Fibroblast of skin of scalp (primary cell): ENCODE measurements at regions not wholly inside any gene's neighbourhood (a gene's known extent, or its start where the extent isn't known, plus 50 kb on each side); places are given as distances from the start of the nearest gene placed in this dataset.
"Not testable (repeated sequence)": the region's sequence is repeated elsewhere in the genome, so short reads cannot be mapped to it uniquely, and the experiment has no call there.

ENCODE experiments used
- DNase-seq: peaks from one replicate; pipeline ENCODE4 v3.0.0-alpha.2; 2013

DNA sequence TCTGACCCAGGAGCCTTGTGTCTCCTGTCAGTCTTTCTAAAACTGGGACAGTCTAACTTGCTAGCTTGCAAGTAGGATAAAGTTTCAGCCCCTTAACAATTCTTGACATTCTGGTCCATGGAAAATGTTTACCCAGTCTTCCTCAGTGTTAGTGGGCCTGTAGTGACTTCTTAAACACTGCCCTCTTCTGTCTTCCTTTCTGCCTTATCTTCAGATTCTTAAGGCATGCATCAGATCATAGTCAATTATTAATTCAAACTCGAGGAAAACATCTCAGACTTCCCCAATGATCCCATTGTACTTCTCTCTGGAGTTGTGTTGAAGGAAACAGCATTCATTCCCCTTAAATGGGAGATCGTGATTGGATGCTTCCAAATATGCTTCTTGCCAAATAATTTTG is 1199.8 kb downstream of the DTWD2 start:
- no peak for DNase-seq

DNA sequence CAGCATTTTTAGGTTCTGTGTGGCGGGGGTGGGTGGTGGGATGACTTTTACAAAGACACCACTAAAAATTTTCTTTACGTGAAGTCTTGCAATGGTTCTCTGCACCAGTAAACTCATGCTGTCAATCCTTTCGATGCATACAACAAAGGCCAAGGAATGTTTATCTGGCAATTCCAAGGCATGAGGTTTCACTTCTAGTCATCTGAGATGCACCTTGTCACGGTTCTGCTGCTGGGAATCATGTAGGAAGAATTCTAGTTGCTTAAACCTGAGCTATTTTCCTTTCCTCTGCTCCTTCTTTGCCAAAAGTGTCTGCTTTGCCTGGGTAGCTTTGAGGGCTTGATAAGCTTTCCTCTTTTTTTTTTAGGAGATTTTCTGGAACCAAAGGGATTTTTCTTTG is 1204.5 kb upstream of the SEMA6A start:
- DNase-seq = no peak

DNA sequence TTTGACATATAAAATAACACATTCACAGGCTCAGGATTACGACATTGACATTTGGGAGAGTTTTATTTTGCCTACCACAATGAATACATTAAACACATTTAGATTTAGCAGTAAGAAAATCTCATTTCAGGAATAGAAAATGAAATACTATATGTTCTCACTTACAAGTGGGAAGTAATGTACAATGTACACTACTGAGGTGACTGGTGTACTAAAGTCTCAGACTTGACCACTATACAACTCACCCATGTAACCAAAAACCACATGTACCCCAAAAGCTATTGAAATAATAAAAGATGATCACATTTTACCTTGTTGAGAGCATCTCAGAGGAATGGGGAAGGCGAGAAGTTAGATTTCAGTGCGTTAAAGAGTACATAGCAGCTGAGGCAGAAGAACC is 1202.4 kb upstream of the SEMA6A start:
- DNase-seq = no peak

DNA sequence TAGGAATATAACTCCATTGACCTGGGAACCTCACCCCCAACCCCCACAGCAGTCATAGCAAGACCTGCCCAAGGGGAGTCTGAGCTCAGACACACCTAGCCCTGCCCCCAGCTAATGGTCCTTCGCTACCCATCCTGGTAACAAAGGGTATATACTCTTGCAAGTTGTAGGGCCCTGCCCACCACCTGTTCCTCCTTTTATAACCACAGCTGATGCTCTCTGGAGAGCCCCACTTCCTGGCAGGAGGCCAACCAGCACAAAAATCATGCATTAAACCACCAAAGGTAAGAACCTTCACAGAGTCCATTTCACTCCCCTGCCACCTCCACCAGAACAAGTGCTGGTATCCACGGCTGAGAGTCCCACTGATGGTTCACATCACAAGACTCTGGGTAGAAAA is 1195.3 kb upstream of the SEMA6A start:
- DNase-seq = no peak

DNA sequence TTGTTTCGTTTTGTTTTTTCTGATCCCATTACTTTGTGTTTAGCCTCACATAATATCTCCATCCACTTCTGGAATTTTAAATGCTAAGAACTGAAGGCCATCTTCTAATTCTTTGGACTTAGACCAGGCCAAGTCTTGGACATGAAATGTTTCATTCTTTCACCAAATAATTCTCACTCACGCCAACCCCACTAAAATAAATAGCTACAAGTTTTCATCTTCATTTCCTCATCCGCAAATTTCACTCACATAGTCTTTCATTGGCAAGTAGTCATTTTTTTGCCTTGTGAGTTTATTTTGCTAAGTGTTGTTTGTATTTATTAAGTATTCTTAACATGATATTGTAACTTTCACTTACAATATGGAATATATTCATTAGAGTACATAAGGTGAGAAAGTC is 1188.6 kb upstream of the SEMA6A start:
- DNase-seq = no peak

DNA sequence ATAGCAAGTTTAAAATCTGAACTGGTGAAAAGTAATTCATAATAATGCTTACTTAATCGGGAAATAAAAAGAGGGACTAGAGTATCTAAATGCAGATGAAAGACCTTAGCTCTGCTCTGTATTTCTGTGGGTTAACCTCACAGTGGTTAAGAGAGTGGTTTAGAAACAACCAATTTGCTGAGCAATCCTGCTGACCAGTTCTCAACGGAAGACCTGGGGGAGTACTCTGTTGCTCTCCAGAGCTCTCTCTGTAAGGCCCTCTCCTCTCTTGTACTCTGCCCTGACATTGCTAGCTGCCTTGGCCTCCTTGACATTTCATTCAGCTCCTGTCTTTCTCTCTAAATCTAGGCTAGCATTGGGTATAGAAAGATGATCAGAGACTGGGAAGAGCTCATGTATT is 1186.6 kb upstream of the SEMA6A start:
- DNase-seq = no peak

DNA sequence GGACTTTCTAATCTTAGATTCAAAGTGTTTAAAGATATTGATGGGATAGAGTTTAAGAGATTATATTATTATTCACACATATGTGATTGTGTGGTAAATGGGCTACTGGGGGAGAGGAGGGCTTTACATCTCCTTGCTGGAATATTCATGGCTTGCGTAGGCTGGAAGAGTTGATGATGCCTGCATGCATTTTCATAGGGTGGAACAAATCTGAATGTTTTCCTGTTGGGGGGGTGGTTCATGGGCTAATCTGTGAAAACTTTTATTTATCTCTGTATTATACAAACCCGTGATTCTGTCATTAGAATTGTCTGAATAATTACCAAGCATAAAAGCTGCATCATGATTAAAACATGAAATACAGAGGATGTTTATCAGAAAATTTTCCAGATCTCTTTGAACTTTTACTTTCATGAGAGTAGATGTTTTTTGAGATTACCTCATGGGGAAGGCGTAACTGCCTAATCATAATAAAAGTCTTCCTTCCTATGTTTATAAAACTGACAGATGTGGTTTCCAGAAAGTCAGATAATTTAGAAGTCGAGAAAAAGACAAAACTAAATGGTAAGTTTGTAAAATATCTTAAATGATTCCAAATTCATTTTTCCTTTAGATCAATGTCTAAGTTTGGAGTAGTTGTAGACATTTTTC is 1185.4 kb upstream of the SEMA6A start:
- DNase-seq = no peak

DNA sequence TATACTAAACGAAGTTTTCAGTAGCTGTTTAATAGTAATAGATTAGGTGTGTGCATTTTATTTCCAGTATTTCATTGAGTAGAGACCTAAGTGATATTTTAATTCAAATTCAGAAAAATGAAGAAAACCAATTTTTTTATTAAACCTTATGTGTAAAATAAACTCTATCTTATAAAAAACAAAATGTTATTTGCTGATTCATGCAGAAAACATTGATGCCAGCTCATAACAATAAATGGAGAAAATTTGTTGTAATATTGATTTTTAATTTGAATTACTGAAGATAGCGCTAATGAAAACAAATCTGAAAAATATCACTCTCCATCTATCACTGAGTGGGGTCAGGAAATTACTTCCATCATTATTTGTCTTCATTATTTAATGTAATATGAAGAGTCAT is 1177.8 kb upstream of the SEMA6A start:
- no peak for DNase-seq

DNA sequence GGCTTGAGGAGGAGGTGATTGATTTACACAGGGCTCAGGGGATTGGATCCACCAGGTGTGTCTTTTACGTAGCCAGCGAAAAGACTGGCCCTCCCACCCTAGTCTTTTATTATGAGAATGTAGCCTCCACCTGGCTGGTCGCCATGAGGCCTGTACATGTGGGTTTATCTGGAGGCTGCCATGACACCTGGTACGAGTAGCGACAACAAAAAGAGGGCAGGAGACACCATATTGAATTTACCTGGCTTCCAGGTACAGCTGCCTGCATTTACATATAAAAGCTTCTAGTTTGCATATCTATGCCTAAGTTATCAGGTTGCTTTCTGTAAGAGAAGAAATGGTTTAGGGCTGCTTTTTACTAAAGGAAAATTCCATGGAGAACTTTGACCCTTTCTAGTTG is 1173.7 kb upstream of the SEMA6A start:
- DNase-seq = no peak

DNA sequence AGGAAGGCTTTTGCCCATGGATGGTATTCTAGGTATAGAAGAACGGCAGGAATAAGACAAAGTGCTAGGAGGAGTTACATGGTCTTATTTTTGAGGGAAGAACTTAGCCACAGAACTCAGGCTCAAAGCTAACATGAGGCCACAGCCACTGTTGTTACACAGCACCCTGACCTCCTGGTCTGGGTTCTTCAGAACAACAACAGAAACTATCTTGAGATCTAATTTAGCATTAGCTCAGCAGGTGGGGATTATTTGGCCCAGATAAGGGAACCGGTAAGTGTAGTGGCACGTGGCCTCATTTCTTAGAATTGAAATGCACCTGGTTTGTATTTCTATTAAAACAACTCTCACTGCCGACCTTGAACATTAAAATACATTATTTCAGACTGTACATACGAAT is 1168.7 kb upstream of the SEMA6A start:
- DNase-seq = no peak

DNA sequence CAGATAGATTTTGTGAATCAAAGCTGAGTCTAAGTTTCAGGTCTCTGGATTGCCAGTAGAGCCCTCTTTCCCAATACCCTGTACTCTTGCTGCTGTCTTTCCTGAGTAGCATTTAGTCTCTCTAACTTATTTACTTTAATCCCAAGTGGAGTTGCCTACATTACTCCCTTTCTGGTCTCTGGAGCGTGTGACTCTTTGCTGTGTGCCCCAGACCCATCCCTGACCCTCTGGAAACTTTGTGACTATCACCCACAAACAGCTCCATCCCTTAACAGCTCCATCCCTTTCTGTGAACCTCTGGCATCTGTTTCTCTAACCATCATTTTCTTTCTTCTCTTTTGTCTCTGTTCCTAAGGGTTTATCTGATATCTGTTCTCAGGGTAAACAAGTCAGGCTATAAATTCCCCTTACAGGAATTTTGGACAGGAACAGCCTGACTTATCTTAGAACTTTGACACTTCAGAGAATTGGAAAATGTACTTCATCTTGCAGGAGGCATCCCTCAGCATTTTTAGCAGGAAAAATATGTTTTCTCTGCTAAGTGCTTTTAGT is 1167.1 kb upstream of the SEMA6A start:
- DNase-seq = no peak

DNA sequence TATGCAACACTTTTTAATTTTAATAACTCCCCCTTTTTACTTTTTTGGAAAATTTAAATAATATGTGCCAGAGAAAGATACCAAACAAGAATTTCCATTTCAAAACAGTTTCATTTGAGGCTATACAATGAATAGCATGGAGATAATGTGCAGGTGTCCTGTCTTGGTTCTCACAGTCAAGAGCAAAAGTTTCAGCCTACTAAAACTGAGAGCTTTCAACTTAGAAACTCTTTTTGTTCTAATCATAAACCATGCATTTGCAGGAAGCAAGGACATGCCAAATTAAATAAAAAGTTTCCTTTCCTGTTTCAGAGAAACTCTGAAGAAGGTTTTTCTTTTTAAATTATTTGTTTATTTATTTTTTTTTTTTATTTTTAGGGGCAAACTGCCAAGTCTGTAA is 1165.6 kb upstream of the SEMA6A start:
- DNase-seq = no peak

DNA sequence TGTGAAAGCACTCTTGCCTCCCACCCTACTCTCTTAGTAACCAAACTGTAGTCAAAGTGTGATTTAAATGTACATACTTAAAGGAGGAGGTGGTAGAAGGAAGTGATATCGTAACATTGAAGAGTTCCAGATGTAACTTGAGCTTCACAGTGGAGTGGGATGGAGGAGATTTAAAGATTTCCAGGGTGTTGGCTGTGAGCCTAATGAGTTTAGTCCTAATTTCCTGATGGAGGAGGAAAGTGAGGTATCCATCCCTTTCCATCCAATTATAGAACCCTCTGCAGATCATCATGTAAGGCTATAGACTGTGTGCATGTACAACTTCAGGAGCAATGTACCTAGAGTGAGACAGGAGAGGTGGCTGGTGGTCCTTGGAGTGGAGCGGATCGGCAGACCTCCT is 1163.9 kb upstream of the SEMA6A start:
- no peak for DNase-seq

DNA sequence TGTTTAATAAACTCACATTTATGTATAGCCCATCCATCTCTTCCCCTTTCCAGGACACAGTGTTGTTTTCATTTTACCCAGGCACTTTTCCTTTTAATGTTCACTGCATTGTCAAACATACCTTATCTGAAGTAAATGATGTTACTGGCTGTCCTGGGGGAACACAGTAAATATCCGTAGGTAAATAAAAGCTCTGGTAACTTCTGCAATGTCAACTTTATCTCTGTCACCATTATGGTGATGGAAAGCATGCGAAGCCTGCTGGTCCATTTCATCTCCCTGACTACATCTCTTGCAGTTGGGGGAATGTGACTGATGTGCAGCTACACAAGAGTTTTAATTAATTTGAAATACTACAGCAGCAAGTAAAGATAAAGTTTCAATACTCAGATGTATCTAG is 1162.1 kb upstream of the SEMA6A start:
- no peak for DNase-seq

DNA sequence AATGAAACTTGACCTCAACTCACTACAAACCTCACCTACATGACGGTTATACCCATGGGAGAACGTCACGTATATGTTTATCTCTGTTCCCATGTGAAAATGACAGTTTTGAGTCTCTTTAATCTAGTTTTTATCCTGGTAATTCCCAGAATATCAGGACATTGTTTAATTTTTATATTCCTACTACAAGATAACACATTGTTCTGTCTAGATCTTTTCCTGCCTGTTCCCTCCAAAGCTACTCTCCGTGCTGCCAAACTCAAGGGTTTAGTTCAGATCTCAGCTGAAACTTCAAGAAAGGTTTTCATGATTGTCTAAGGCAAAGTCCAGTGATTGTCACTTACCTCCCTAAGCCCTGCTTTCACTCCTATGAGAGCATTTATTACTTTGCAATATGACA is 1159.4 kb upstream of the SEMA6A start:
- DNase-seq = no peak

DNA sequence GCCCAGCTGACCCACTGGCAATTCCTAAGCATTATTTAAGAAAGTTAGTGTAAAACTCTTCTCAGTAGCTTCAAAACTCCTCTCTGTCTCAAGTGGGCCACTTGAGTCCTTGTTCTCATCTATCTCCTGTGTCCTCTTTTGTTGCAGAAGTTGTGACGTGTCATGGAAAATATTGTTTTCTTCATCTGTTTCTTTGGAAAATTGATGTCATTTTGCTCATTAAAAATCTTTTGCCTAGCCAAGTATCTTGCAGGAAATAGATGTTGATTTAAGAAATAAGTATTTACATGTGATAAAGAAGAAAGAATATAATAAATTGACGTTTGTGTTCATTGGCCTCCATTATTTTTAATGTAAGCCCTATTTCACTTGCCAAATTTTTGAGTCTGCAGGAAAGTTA is 1158.4 kb upstream of the SEMA6A start:
- DNase-seq = no peak

DNA sequence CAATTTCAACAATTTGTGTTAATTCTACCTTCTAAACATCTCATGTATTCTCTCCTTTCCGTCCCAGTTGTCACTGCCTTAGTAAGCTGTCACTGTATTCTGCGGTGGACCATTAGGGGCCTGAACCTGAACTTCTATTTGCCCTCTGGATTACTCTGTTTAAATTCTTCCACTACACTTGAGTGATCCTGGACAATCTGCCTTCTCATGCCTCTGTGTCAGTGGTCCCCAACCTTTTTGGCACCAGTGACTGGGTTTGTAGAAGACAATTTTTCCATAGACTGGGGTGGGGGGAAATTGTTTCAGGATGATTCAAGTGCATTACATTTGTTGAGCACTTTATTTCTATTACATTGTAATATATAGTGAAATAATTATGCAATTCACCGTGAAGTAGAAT is 1157.6 kb upstream of the SEMA6A start:
- DNase-seq = no peak

DNA sequence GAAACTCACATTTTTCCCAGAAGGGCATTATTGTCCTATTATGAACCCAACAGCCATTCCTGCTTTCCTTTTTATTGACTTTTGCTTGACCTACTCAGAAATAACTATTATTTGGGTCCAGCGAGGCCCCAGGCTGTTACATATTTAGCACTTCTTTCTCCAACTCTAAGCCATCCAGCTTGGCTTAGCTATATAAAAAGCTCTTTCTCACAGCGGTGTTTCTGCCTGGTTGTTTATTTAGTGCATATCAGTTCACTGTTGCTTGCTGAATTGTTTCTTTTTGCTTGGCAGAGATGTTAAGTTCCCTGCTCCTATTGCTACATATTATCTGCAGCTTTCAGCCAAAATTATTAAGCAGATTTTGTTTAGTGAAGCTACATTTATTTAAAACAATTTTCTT is 1156.8 kb upstream of the SEMA6A start:
- no peak for DNase-seq

DNA sequence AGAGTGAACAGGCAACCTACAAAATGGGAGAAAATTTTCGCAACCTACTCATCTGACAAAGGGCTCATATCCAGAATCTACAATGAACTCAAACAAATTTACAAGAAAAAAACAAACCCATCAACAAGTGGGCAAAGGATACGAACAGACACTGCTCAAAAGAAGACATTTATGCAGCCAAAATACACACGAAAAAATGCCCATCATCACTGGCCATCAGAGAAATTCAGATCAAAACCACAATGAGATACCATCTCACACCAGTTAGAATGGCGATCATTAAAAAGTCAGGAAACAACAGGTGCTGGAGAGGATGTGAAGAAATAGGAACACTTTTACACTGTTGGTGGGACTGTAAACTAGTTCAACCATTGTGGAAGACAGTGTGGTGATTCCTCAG is 1146.2 kb upstream of the SEMA6A start:
- not testable (repeated sequence) for DNase-seq

DNA sequence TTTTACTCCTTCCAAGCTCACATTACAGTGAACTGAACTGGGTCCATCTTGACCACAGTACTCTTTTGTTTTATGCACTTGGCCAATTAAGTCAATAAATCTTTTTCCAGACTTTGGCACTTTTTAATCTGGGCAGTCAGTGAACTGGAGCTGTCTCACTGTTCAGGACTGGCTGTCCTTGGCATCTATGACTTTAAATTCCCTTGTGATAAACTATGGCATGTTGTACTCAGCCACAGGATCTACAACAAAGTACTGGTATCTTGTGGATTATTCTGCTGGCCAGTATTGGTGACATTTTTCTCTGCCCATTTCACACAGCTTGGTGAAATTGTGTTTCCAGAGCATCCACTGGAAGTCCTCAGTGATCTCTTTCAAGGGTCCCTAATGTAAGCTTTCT is 1144.8 kb upstream of the SEMA6A start:
- no peak for DNase-seq

DNA sequence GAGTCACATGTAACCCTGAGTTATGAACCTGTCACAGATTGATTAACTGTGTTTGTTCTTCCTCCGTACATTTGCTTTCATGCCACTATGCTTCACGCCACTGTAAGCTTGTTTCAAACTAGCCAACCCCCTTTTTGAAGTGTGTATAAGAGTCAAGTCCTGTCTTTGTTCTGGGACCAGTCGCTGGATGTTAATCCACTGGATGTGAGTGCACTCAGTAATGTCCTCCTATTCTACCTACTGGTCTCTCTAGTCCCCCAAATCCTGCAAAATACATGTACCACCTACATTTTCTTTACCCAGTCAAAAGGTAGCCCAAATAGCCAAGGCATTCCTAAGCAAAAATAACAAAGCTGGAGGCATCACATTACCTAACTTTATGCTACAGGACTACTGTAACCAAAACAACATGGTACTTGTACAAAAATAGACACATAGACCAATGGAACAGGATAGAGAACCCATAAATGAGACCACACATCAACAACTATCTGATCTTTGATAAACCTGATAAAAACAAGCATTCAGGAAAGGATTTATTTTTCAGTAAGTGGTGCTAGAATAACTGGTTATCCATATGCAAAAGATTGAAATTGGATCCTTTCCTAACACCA is 1139.1 kb upstream of the SEMA6A start:
- no peak for DNase-seq

DNA sequence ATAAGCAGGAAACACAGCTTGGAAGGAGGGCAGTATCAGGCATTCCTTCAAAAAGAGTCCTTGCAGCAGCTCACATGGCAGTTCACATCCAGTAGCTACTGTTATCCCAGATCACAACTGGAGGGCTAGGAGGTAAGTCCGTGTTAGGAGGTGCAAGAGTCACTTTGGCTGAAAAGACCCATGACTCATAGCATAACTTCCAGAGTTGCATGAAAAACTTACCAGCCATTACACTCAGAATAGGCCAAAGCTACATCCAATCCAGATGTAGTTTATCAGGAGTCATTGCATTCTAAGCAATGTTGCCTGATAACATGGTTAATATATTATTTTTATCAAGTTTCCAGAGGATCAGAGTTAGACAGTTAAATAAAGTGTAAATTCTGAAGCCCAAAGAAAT is 1126.4 kb upstream of the SEMA6A start:
- no peak for DNase-seq

DNA sequence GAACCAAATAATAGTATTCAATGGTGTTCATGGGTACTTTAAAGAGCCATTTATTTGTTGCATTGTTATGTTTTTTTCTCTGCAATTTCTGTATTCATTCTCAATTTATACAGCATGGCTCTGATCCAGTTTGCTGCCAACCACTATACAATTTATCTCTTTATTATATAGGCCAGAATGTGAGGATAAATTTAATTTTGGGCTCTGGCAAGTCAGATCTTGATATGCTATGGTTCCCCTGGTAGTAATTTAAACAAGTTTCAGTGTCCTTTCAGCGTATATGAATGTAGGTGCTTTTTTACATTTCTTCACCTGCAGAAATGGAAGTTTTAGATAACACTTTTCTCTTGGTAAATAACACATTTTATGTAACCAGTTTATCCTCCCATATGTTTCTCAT is 1118.0 kb upstream of the SEMA6A start:
- DNase-seq = no peak

DNA sequence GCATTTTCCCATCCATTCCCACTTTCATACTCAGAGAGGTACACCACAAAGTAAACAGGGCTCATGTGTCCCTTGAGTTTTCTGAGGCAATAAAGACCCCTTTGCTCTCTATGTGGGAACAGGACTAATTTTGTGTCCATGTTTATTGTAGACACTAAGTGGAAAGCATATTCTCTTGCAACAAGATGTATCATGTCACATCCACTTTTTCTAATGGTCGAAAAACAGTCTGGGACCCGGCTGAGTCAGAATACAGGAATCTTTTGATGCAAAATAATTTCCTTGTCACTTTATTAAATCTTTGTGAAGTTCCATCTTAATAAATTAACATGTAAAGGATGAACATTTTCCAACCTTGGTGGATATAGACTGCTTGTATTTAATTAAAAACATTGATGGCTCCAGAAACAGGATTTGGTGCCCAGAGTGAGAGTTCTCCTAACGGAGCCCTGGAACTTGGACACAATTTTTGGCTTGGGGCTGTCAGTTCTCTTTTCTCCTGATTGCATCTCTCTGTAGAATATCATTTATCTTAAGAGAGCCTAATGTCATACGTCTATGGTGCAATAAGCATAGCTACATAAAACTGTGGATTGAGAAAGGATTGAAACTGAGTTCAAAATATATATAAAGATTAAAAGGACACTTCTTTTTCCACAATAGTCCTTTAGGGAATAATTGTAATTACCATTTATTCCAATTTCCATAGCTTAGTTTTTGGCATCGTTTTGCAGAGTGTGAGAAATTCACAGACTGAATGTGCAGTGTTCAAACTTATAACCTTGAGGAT is 1116.7 kb upstream of the SEMA6A start:
- no peak for DNase-seq
